Ovary (tissue), 3 donors: ENCODE measurements at regions not wholly inside any gene's neighbourhood (a gene's known extent, or its start where the extent isn't known, plus 50 kb on each side); places are given as distances from the start of the nearest gene placed in this dataset.

Experiments
- POLR2A ChIP-seq: fragments of 450-650 bp; IDR thresholded peaks from one replicate; pipeline ENCODE4 v1.6.1; 2017; ENCODE audit warnings: antibody characterized with exemption, mild to moderate bottlenecking, moderate library complexity
- TF ChIP-seq, protein P1 (sequence below), 3 donors: fragments of 450-650 bp in 2 of 3; fragments of 200-600 bp in 1 of 3; IDR thresholded peaks; one replicate each; pipeline versions ENCODE4 v1.5.1 to v1.8.0; 2016 to 2022; ENCODE audit warnings: antibody characterized with exemption in 3 of 3, mild to moderate bottlenecking in 1 of 3
- donor health status: DM: no; HTN: no; CAD: no.

DNA sequence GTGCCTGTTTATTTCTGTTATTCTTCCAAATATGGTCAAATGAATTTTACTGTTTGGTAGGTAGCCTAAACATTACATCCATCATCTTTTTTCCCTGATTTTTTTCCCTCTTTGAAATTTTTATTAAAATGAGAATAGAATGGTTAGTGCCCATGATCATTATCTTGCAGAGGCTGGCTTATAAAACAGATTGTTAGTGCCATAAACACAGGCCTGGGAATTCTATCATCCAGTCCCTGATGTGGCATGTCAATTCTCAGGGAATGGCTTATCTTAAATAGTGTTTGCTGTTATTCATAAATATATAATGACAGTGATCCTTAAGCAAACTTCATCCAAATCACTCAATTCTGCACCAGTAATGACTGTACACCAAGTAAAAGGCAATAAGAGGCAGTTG lies 207.3 kb downstream of the TUSC7 start:
- TF ChIP-seq, protein P1, sequence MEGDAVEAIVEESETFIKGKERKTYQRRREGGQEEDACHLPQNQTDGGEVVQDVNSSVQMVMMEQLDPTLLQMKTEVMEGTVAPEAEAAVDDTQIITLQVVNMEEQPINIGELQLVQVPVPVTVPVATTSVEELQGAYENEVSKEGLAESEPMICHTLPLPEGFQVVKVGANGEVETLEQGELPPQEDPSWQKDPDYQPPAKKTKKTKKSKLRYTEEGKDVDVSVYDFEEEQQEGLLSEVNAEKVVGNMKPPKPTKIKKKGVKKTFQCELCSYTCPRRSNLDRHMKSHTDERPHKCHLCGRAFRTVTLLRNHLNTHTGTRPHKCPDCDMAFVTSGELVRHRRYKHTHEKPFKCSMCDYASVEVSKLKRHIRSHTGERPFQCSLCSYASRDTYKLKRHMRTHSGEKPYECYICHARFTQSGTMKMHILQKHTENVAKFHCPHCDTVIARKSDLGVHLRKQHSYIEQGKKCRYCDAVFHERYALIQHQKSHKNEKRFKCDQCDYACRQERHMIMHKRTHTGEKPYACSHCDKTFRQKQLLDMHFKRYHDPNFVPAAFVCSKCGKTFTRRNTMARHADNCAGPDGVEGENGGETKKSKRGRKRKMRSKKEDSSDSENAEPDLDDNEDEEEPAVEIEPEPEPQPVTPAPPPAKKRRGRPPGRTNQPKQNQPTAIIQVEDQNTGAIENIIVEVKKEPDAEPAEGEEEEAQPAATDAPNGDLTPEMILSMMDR (IDR thresholded peaks at IDR 0.05): no peak
- TF ChIP-seq POLR2A: no peak
